H1 (cell line): ENCODE measurements at regions not wholly inside any gene's neighbourhood (a gene's known extent, or its start where the extent isn't known, plus 50 kb on each side); places are given as distances from the start of the nearest gene placed in this dataset.

Experiments
- CTCF ChIA-PET: fragments of 300-600 bp; sonication (Branson Sonifier 250); formaldehyde crosslinking; loops from one replicate; lab custom pipeline; 2021; ENCODE audit not compliant: partially characterized antibody; lab: Charles Lee
- POLR2A ChIA-PET: fragments of 300-600 bp; sonication (Branson Sonifier 250); formaldehyde crosslinking; loops from one replicate; lab custom pipeline; 2021; ENCODE audit warnings: inconsistent platforms; ENCODE audit not compliant: partially characterized antibody; lab: Charles Lee
- DNase-seq, 2 experiments: peaks; one replicate each; pipeline versions ENCODE4 v3.0.0 to v3.0.0-alpha.2; 2010 to 2022; ENCODE audit warnings: low spot score in 2 of 2, low read depth in 1 of 2, mixed read lengths in 1 of 2
- FAIRE-seq: peaks from 2 replicates; lab custom pipeline; 2011; peaks lifted over from hg19 to GRCh38; lab: Jason Lieb, UNC
- H2AFZ ChIP-seq: 2 replicates; pipeline ENCODE4 v1.8.1; 2012; ENCODE audit warnings: low read length, inconsistent platforms
- H2AK5ac ChIP-seq: 2 replicates; pipeline ENCODE4 v1.6.1; 2013; ENCODE audit warnings: low read depth, low read length
- H2BK120ac ChIP-seq: replicated peaks from 2 replicates; pipeline ENCODE3; 2013; ENCODE audit warnings: low read depth, low read length, inconsistent platforms
- H2BK12ac ChIP-seq: 2 replicates; pipeline ENCODE4 v1.6.1; 2013; ENCODE audit warnings: low read depth, low read length
- H2BK15ac ChIP-seq: 2 replicates; pipeline ENCODE4 v1.6.1; 2013; ENCODE audit warnings: low read length
- H2BK20ac ChIP-seq: 2 replicates; pipeline ENCODE4 v1.6.1; 2013; ENCODE audit warnings: low read length
- H2BK5ac ChIP-seq: 2 replicates; pipeline ENCODE4 v1.6.1; 2013; ENCODE audit warnings: low read depth, low read length
- H3K14ac ChIP-seq: 2 replicates; pipeline ENCODE4 v1.6.1; 2013; ENCODE audit warnings: inconsistent platforms; ENCODE audit not compliant: insufficient read length
- H3K18ac ChIP-seq: 2 replicates; pipeline ENCODE4 v1.6.1; 2013; ENCODE audit warnings: low read length; ENCODE audit errors: extremely low read depth
- H3K23ac ChIP-seq: 2 replicates; pipeline ENCODE4 v1.6.1; 2013; ENCODE audit warnings: inconsistent platforms; ENCODE audit not compliant: insufficient read length
- H3K23me2 ChIP-seq: 2 replicates; pipeline ENCODE4 v1.6.1; 2013; ENCODE audit warnings: low read depth, low read length
- H3K27ac ChIP-seq: 2 replicates; pipeline ENCODE4 v1.6.1; 2011; ENCODE audit warnings: low read depth, low read length, inconsistent platforms
- H3K27me3 ChIP-seq, 4 experiments: replicated peaks in 1 of 4; 1 replicate in 1 of 4; 2 replicates in 3 of 4; pipeline versions ENCODE4 v1.6.1 to v1.8.1; 2011 to 2013; ENCODE audit warnings: low read length in 3 of 4, mild to moderate bottlenecking in 3 of 4, inconsistent platforms in 2 of 4, mixed read lengths in 2 of 4, moderate library complexity in 1 of 4; ENCODE audit not compliant: control insufficient read depth in 3 of 4, insufficient read depth in 3 of 4; ENCODE audit errors: extremely low read depth in 1 of 4
- H3K36me3 ChIP-seq, 4 experiments: 2 replicates each; pipeline versions ENCODE4 v1.6.1 to v1.8.1; 2011 to 2013; ENCODE audit warnings: mild to moderate bottlenecking in 4 of 4, low read length in 3 of 4, moderate library complexity in 2 of 4, control low read depth in 1 of 4, inconsistent platforms in 1 of 4; ENCODE audit not compliant: insufficient read depth in 4 of 4, control insufficient read depth in 2 of 4
- H3K4ac ChIP-seq: replicated peaks from 2 replicates; pipeline ENCODE3; 2013; ENCODE audit warnings: low read length, low read depth, mixed read lengths, inconsistent platforms; ENCODE audit not compliant: insufficient read length
- H3K4me1 ChIP-seq, 4 experiments: replicated peaks in 1 of 4; 1 replicate in 1 of 4; 2 replicates in 3 of 4; pipeline versions ENCODE4 v1.6.1 to v1.8.1; 2011 to 2013; ENCODE audit warnings: low read length in 3 of 4, inconsistent platforms in 2 of 4, mixed read lengths in 1 of 4; ENCODE audit not compliant: insufficient read depth in 4 of 4, control insufficient read depth in 3 of 4
- H3K4me2 ChIP-seq, 2 experiments: 2 replicates each; pipeline versions ENCODE4 v1.6.1 to v1.8.1; 2011 to 2013; ENCODE audit warnings: low read depth in 2 of 2, low read length in 2 of 2, control low read depth in 1 of 2, inconsistent platforms in 1 of 2, mild to moderate bottlenecking in 1 of 2; ENCODE audit not compliant: insufficient read depth in 1 of 2
- H3K4me3 ChIP-seq, 4 experiments: fragments of 200-600, 300-600 bp in 1 of 4; sonication (generic), shearing (Covaris generic), sonication (Bioruptor Twin) in 1 of 4; 2 replicates each; pipeline versions ENCODE4 v1.5.1 to v1.8.1; 2011 to 2016; ENCODE audit warnings: low read length in 4 of 4, low read depth in 3 of 4, control low read depth in 2 of 4, inconsistent platforms in 2 of 4, mild to moderate bottlenecking in 2 of 4, mixed read lengths in 1 of 4, moderate library complexity in 1 of 4; ENCODE audit not compliant: insufficient read depth in 2 of 4; ENCODE audit errors: extremely low read depth in 1 of 4
- H3K56ac ChIP-seq: replicated peaks from 2 replicates; pipeline ENCODE3; 2013; ENCODE audit warnings: low read depth, mild to moderate bottlenecking, mixed read lengths, low read length, inconsistent platforms; ENCODE audit not compliant: insufficient read length
- H3K79me1 ChIP-seq: 2 replicates; pipeline ENCODE4 v1.6.1; 2013; ENCODE audit warnings: low read depth, low read length, control low read depth
- H3K79me2 ChIP-seq, 2 experiments: 2 replicates each; pipeline versions ENCODE4 v1.6.1 to v1.8.1; 2012 to 2013; ENCODE audit warnings: low read length in 2 of 2, mild to moderate bottlenecking in 2 of 2, inconsistent platforms in 1 of 2; ENCODE audit not compliant: insufficient read depth in 2 of 2, control insufficient read depth in 1 of 2
- H3K9ac ChIP-seq, 4 experiments: replicated peaks in 1 of 4; 1 replicate in 1 of 4; 2 replicates in 3 of 4; pipeline versions ENCODE4 v1.6.1 to v1.8.1; 2011 to 2013; ENCODE audit warnings: low read depth in 3 of 4, low read length in 3 of 4, control low read depth in 2 of 4, mild to moderate bottlenecking in 2 of 4, moderate library complexity in 2 of 4, inconsistent platforms in 1 of 4; ENCODE audit errors: extremely low read depth in 1 of 4
- H3K9me3 ChIP-seq, 2 experiments: 2 replicates each; pipeline versions ENCODE4 v1.6.1 to v1.8.1; 2012 to 2013; ENCODE audit warnings: mild to moderate bottlenecking in 2 of 2, moderate library complexity in 2 of 2, control low read depth in 1 of 2, inconsistent platforms in 1 of 2, low read depth in 1 of 2, low read length in 1 of 2, mixed read lengths in 1 of 2; ENCODE audit not compliant: insufficient read depth in 2 of 2
- H4K20me1 ChIP-seq, 2 experiments: replicated peaks in 1 of 2; 2 replicates each; pipeline versions ENCODE3 to v1.8.1; 2011 to 2013; ENCODE audit warnings: inconsistent platforms in 2 of 2, low read length in 2 of 2, mild to moderate bottlenecking in 1 of 2; ENCODE audit not compliant: insufficient read depth in 2 of 2, control insufficient read depth in 1 of 2
- H4K5ac ChIP-seq: 2 replicates; pipeline ENCODE4 v1.6.1; 2013; ENCODE audit warnings: low read length, low read depth, mixed read lengths, inconsistent platforms; ENCODE audit not compliant: insufficient read length
- H4K8ac ChIP-seq: 2 replicates; pipeline ENCODE4 v1.8.0; 2013; ENCODE audit warnings: mild to moderate bottlenecking, moderate library complexity, low read length, inconsistent platforms; ENCODE audit not compliant: insufficient read depth; ENCODE audit errors: extremely low read depth
- H4K91ac ChIP-seq: replicated peaks from 2 replicates; pipeline ENCODE3; 2013; ENCODE audit warnings: low read length, mixed read lengths, inconsistent platforms; ENCODE audit not compliant: insufficient read length
- KDM1A ChIP-seq: fragments of 200-600, 300-600 bp; sonication (generic); IDR thresholded peaks from 2 replicates; pipeline ENCODE4 v1.7.1; 2016; ENCODE audit warnings: mild to moderate bottlenecking, low read length, borderline replicate concordance
- POLR2A ChIP-seq, 2 experiments: IDR thresholded peaks; 1 replicate in 1 of 2; 2 replicates in 1 of 2; pipeline ENCODE4 v1.6.1; 2011; ENCODE audit warnings: low read depth in 2 of 2, low read length in 2 of 2, mild to moderate bottlenecking in 2 of 2; ENCODE audit errors: control extremely low read depth in 1 of 2
- SIN3A ChIP-seq, 2 experiments: IDR thresholded peaks in 1 of 2; conservative IDR thresholded peaks in 1 of 2; 2 replicates each; pipeline ENCODE4 v1.6.1; 2011 to 2012; ENCODE audit warnings: low read length in 2 of 2, improper control_type of control experiment in 1 of 2, low read depth in 1 of 2, mild to moderate bottlenecking in 1 of 2
- WGBS, 2 experiments: shearing (Covaris generic) in 1 of 2; methylation state at CpG; one replicate each; pipeline versions ENCODE4 v1.1.6 to v1.1.7; 2013 to 2015; ENCODE audit warnings: low lambda C conversion rate in 2 of 2, mixed read lengths in 2 of 2, inconsistent platforms in 1 of 2, low coverage in 1 of 2, missing lambda C conversion rate in 1 of 2; ENCODE audit not compliant: insufficient replicate concordance in 2 of 2, insufficient coverage in 1 of 2, insufficient read length in 1 of 2; ENCODE audit errors: extremely low coverage in 1 of 2, missing lambda C conversion rate in 1 of 2; 5-methylcytosine and 5-hydroxymethylcytosine counted together

DNA sequence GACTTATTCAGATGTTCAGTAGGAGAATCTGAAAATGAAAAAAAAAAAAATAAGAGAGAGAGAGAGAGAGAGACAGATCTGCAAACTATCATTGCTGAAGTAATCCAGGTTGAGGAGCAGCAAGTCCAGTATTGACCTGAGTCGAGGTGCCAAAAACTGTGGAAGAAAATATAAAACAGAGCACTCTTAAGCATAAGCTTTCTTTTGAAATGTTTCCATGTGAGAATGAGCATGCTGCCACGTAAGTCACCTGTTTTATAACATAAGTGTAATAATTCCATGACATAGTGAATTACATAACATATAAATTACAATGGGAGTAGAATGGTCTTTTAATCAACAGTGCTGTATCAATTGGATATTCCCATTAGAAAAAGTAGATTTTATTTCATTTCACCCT lies 218.2 kb downstream of the BCHE start:
- no peak overlapping the region for H4K91ac ChIP-seq
- no peak overlapping the region for H2BK5ac ChIP-seq
- no peak for TF ChIP-seq SIN3A (conservative IDR thresholded peaks at IDR 0.05 in 1 of 2, IDR thresholded peaks at IDR 0.05 in 1 of 2; ENCODE audit: low read depth in 1 of 2, low read length in 2 of 2)
- TF ChIP-seq KDM1A = no peak
- TF ChIP-seq POLR2A (IDR thresholded peaks at IDR 0.05; ENCODE audit: control extremely low read depth in 1 of 2, low read depth in 2 of 2, low read length in 2 of 2) = no peak
- no peak overlapping the region for H2BK15ac ChIP-seq
- no peaks in the 10 kb centered on the region for H4K20me1 ChIP-seq
- no peaks in the 10 kb centered on the region for H3K36me3 ChIP-seq
- no peak for FAIRE-seq
- no peaks in the 10 kb centered on the region for H3K27me3 ChIP-seq
- no peak overlapping the region for H3K9ac ChIP-seq
- no peak overlapping the region for H2AFZ ChIP-seq
- no peaks in the 10 kb centered on the region for H3K79me2 ChIP-seq
- ChIA-PET CTCF (no interaction called here), POLR2A (no interaction called here)
- no peak overlapping the region for H3K4me3 ChIP-seq
- 94% methylated on average over 2 of the region's 2 CpGs; no CpG with 5 or more reads in 1 of the 2 experiments for WGBS, 2 experiments
- no peak overlapping the region for H3K14ac ChIP-seq
- H3K4me2 ChIP-seq = no peak overlapping the region
- H2BK20ac ChIP-seq = no peak overlapping the region
- no peak overlapping the region for H3K23ac ChIP-seq
- no peak overlapping the region for H2BK12ac ChIP-seq
- no peak for DNase-seq
- H3K56ac ChIP-seq = no peak overlapping the region
- no peak overlapping the region for H3K18ac ChIP-seq
- H2BK120ac ChIP-seq = no peak overlapping the region
- no peak overlapping the region for H2AK5ac ChIP-seq
- no peaks in the 10 kb centered on the region for H3K4me1 ChIP-seq
- no peak overlapping the region for H3K4ac ChIP-seq
- H4K5ac ChIP-seq = no peak overlapping the region
- H4K8ac ChIP-seq = no peak overlapping the region
- H3K79me1 ChIP-seq = no peaks in the 10 kb centered on the region
- H3K27ac ChIP-seq = no peak overlapping the region
- peaks cover 4 to 6% of the 10 kb centered on the region in 2 experiments; a peak in 2 of 4 replicates for H3K9me3 ChIP-seq
- no peaks in the 10 kb centered on the region for H3K23me2 ChIP-seq
